T-helper 1 cell treated with Interleukin-12 subunit alpha and Interleukin-12 subunit beta and Interleukin-4 antibody, amounts not matched to agents 30 ng/mL and 1 ng/mL, for 36 hours (primary cell): ENCODE measurements at regions not wholly inside any gene's neighbourhood (a gene's known extent, or its start where the extent isn't known, plus 50 kb on each side); places are given as distances from the start of the nearest gene placed in this dataset.

Experiments used
- intact Hi-C: fragments of 100-400 bp; cut with micrococcal nuclease; formaldehyde crosslinking; loops from one replicate; pipeline ENCODE4 v1.15.1; 2024

DNA sequence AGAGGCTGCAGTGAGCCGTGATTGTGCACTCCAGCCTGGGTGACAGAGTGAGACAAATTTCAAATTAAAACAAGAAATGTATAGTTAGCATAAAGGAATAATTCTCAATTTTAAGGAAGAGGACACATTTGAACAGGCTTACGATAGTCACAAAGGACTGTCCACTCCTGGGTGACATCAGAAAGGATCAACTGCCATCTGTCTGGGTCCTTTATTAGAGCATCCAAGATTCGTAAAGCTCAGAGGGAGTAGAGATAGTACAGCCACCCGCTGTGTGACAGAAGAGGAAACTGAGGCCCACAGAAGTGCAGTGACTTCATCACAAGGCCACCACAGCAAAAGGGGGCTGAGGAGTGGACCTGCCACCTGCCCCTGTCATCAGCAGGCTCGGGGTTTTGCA, 149.3 kb upstream of the RBPJ start:
- intact Hi-C loops: no loop called here

DNA sequence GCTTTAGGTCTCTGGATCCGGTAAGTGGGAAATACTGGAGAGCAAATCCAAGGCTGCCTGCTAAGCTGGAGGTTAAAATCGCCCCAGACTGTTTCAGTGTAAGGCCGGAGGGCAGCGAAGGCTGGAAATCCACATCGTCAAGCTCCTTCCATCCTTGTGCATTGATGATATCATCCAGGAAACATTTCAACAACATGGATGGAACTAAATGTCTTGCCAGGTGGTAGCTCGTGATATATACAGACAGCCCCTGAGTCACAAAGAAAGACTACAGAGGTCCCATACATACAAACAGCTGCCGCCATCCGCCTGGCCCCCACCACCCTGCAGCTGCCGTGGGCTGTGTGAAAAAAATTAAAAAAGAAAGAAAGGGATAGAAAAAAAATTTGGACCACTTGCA, 148.9 kb upstream of the RBPJ start:
- intact Hi-C loops: no loop called here

DNA sequence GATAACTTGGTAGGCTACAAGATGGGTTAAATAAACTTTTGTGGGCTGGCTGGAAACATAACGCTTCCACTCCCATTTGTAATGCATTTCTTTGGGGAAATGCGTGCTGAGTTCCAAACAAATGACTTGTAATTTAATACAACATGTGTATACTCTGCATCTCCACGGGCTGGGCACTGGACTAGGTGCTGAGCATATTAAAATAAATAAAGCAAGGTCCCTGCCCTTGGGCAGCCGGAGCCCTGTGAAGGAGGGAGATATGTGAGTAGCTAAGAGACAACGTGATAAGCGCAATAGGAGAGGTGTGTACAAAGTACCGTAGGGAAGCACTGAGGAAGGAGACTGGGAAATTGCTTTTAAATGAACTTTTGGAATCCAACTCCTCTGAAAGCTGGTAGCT, 147.2 kb upstream of the RBPJ start:
- intact Hi-C loops: no loop called here

DNA sequence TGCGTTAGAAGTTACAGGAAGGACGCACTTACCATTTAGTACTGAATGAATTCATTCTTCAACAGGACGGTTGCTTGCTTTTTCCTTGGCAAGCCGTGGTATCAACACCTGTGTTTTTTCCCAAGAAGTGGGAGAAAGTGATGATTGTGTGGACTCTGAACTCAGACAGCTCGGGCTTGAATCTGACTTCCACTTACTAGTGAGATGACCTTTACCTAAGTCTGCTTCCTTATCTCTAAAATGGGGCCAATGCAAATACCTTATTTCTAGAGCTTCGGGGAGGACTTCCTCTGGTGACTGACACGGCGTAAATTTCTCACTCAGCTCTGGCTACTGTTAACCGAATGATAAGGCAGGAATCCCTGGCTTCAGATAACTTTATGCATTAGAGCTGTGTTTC, 146.8 kb upstream of the RBPJ start:
- intact Hi-C loops: no loop called here

DNA sequence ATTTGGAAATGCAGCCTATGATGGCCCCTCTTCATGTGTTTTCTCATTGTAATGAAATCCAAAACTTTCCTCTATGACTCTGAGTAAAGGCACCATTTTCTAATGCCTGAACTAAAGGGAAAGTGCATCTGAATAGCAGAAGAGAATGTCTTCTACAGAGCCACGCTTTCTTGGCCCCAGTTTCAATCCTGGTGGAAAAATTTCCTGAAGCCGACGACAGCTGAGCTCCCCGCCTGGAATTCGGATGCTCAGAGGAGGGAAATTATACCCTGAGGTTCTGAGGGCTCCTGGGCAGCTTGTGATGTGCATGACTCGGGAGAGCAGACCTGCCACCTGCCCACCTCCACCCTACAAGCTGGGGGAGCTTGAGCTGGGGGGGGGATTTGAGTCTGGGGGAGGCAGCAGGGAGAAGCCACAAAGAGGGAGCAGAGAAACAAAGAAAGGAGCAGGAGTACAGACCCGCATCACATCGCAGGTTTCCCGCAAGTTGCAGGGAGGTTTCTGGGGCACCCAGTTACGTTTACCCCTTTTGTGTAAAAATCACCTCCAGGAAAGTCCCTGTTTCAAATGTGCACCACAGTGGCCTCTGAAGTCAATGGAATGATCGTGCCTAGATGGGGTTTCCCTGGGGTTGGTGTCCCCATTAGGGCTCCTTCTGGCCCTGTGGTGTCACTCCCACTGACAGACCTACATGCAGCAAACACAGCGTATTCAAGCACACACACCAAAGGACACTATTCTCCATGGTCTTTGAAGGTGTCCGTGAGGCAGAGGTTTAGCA, 145.6 kb upstream of the RBPJ start:
- intact Hi-C loops: loop anchor here (1.0 to 5.0 kb wide), 2 partner anchors 22 to 43 kb away; no protein-coding TSS in a partner anchor

DNA sequence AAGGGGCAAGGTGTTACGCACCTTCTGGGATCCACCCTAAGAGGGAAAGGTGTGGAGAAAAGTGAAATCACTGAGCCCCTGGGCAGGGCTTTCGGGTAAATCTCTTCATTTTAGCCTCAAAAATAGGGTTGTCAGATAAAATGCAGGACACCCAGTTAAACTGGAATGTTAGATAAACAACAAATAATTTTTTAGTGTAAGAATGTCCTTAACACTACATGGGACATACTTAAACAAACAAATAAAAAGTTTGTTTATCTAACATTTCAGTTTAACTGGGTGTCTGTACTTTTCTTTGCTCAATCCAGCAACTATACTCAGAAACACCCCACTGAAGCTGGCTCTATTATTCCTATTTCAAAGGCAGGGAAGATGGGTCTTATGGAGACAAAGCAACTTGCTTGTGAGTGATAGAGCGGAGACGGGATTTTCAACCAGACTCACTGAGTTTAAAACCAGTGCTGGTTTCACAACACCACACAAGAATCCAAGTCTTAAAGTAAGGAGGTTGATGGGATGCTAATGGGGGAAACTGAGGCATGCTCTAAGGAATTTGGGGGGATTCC, 144.8 kb upstream of the RBPJ start:
- intact Hi-C loops: loop anchor here (1.0 to 5.0 kb wide), 2 partner anchors 21 to 44 kb away; no protein-coding TSS in a partner anchor

DNA sequence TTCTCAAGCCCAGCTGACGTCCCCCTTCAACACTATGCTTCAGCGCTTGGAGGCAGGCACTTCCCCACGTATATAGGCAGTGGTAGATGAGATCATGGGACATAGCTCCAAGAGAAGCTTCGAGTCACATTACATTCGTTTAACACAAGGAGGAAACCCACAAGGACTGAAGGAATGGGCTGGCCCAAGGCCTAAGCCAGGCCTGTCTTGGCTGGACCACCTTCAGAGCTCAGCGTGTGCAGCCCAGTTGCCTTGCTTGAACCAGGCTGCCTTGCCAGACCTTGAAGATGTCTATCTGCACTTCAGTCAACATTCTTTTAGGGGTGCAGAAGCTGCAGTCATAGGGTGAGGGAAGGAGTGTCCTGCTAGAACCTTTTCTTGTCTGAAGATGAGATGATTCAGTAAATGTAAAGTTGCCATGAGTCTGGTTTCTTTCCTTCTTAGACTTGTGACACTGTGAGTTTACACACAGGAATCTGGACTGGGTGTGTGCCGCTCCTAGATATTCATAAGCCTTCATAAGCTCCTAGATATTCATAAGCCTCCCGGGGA, 144.1 kb upstream of the RBPJ start:
- intact Hi-C loops: loop anchor here (5.0 kb wide), 1 partner anchor 44 kb away; no protein-coding TSS in a partner anchor

DNA sequence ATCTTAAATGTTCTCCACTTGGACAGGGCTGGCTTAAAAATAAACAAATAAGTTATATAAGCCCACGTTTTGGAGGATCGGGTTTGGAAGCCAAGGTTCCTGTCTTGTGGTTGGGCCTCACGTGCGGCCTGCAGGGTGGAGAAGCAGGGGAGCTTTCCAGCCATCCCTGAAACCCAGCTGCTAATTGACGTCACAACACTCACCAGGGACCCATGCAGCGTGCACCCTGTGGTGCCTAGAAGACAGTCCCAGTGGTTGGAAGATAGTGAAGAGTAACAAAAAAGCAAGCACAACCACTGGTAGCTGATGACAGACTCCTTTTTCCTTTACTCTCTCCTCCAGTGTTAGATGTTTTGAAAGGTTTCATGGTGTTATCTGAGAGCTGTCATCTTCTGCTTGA, 142.0 kb upstream of the RBPJ start:
- intact Hi-C loops: loop anchor here (5.0 kb wide), 1 partner anchor 47 kb away; no protein-coding TSS in a partner anchor

DNA sequence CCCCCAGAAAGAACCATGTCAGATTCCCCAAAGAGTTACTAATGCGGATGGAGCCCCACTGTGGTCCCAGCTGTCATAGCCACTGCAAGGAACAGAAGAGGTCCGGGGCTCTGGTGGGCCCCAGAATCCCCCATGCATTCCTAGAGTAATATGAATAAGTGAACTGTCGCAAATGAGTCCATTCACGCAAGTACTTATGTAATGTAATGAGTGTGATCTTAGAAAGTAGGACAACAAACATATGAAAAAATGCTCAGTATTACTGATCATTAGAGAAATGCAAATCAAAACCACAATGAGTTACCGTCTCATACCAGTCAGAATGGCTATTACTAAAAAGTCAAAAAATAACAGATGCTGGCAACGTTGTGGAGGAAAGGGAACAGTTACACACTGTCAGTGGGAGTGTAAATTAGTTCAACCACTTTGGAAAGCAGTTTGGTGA, 141.5 kb upstream of the RBPJ start:
- intact Hi-C loops: loop anchor here (5.0 kb wide), 1 partner anchor 47 kb away; no protein-coding TSS in a partner anchor

DNA sequence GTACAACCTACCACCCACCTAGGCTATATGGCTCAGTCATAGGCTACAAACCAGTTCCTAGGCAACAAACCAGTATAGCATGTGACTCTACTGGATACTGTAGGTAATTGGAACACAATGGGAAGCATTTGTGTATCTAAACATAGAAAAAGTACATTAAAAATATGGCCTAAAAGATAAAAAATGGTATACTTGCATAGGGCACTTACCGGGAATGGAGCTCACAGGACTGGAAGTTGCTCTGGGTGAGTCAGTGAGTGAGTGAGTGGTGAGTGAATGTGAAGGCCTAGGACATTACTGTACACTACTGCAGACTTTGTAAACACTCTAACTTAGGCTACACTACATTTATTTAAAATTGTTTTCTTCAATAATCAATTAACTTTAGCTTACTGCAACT, 139.2 kb upstream of the RBPJ start:
- intact Hi-C loops: no loop called here

DNA sequence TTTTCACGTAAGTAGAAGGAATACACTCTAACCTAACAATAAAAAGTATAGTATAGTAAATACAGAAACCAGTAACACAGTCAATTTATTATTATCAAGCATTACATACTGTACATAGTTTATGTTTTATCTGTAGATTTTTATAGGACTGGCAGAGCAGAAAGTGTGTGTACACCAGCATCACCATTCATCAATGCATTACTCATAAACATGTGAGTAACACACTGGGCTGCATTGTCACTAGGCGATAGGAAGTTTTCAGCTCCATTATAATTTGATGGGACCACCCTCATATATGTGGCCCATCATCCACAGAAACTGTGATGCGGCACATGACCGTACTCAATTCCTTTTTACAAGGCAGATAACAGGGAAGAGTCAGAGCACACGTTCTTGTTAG, 137.8 kb upstream of the RBPJ start:
- intact Hi-C loops: no loop called here

DNA sequence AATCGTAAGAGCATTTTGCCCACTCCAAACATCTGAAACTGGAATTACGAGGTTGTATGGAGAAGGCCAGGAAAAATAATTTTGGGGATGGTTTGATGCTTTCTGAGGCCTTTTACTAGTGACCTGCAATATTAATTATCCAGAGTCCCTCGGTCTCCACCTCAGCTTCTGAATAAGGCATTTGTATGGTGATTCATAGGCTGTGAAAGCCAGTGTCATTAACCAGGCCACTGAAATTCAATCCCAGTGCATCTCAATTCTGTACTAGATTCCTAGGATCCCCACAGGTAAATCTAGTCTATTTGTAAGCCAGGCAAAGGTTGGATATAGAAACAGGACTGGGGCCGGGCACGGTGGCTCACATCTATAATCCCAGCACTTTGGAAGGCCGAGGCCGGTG, 135.4 kb upstream of the RBPJ start:
- intact Hi-C loops: no loop called here

DNA sequence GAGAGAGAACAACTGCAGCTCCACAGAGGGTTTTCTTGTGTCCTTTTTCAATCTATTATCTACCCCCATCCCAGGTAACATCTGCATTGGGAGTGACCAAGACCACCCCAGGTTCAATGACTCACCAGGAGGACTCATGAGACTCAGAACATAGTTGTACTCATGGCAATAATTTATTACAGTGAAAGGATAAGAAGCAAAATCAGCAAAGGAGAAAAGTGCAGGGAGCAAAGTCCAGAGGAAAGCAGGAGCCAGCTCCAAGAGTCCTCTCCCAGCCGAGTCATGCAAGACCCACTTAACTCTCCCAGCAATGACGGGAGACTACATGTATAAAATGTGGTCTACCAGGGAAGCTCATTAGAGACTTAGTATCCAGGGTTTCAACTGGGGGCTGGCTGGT, 129.5 kb upstream of the RBPJ start:
- intact Hi-C loops: loop anchor here (10.0 kb wide), 2 partner anchors 693 to 957 kb away; partner anchors contain the start of gene PI4K2B

DNA sequence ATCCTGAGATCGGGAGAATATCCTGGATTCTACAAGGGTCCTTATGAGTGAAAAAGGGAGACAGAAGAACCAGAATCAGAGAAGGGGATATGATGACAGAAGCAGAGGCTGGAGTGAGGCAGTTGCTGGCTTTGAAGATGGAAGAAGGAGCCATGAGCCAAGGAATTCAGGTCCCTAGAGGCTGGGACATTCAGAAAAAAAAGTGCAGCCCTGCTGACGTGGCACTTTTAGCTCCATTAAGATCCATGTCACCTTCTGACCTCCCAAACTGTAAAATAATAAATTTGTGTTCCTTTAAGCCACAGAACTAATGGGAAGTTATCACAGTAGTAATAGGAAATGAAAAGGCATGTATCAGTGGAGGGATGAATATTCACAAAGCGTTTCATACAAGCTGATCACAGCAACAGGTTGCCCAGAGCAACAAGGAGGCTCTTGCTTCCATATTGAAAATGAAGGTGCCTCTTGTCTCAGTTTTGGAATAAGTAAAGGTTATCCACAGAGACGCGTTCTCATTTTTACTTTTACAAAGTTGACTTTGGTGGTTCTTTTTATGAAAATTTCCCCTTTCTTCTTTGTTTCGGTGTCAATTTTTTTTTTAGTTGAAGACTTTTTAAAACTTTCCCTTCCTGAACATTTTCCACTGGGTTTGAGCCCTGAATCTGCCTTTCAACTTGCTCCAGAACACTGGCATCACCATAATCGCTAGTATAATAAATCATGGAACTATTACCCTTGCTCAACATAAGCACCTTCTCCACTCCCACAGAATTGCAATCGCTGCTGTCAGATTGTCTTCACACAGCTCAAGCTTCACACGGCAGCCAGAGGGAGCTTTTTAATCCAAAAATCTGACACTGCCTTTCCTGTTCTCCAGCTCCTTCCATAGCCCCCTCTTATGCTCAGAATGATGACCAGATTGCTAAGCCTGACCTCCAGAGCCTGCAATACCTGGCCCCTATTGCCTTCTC, 127.6 kb upstream of the RBPJ start:
- intact Hi-C loops: loop anchor here (10.0 kb wide), 2 partner anchors 692 to 958 kb away; partner anchors contain the start of gene PI4K2B

DNA sequence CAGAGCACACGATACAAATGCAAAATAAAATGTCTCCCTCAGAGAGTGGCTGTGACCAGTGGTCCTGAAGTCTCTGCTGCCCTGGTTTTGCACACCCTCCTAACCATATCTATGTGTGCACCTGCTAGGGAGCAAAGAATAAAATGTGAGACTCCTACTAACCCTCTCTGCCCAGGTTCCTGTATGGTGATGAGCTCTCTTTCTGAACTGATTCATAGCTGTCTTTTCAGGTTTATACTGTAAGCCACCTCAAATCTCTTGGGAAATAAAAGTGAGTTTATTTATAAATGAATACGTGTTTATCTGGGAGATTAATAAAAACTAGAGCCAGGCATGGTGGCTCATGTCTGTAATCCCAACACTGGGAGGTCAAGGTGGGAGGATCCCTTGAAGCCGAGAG, 126.0 kb upstream of the RBPJ start:
- intact Hi-C loops: loop anchor here (10.0 kb wide), 2 partner anchors 690 to 960 kb away; partner anchors contain the start of gene PI4K2B

DNA sequence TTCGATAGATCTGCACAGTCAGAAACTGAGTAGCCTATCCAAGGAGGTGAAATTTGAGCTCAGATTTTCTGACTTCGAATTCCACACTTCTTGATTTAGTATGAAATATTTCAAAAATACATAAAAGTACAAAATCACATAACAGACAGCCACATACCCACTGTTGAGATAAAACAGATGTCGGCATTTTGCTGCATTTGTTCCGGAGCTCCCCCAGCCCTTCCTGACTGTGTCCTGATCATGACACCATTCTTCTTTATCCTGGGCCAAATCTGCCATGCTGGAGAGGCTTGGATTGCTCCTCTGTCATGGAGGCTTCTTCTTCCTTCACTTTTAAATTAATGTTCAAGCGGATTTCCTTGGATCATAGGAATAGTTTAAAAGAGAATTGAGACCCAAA, 124.2 kb upstream of the RBPJ start:
- intact Hi-C loops: loop anchor here (2.0 to 10.0 kb wide), 4 partner anchors 214 to 962 kb away; partner anchors contain the start of genes PI4K2B and SMIM20

DNA sequence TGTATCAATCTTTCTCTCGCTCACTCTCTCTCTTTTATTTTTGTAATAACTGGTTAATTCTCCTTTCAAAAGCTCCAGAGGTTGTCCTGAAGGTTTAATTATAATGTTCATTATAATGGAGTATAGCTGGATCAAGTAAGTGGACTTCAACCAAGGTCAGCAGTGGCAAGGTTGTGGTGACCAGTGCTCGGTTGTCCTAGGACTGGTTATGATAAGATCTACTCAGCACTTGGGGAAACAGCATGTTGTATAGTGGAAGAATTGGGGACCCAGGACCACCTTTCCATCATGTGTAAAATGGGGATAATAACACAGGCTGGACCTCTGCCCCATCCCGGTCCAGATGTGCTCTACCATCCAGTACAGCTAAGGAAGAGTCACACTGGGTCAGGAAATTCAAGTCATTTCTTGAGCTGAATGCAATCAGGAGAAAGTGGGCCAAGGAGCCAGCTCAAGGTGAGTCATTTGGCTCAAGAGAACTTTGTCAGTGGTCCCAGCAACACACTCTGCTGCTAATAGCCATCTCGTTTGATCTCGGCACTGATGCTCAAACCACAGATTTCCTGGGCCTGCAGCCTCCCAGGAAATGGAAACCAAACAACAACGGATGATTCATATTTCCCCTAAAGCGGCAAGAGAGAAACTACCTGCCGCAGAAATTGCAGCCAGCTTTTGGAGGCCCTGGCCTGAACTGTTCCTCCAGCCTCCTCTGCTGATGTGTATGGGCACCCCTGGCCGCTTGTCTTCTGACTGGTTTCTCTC, 123.6 kb upstream of the RBPJ start:
- intact Hi-C loops: loop anchor here (1.0 to 10.0 kb wide), 10 partner anchors 22 to 962 kb away; partner anchors contain the start of genes PI4K2B and SMIM20

DNA sequence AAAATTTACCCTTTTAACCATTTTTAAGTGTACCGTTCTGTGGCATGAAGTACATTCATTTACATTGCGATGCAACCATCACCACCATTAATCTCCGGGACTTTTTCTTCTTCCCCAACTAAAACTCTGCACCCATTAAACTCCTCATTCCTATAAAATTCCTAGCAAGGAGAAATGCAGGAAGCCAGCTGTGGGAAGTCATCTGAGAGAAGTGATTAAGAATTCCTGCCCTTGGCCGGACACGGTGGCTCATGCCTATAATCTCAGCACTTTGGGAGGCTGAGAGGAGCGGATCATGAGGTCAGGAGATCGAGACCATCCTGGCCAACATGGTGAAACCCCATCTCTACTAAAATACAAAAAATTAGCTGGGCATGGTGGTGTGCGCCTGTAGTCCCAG, 121.9 kb upstream of the RBPJ start:
- intact Hi-C loops: loop anchor here (10.0 kb wide), 2 partner anchors 686 to 964 kb away; partner anchors contain the start of gene PI4K2B

DNA sequence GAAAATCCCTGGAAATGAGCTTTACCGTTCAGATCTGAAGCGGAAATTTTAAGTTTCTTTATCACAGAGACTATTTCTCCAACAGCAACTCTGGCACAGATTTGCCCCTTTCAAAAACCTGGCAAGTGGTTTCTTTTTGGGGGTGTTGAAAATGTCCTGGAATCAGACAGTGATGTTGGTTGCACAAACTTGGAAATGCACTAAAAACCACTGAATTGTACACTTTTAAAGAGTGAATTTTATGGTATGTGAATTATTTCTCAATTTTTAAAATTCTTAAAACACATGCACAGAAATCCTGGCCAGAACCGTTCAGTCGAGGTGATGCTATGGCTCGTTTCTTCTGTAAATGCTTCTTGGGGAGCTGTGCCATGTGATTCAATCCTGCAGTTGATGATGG, 121.2 kb upstream of the RBPJ start:
- intact Hi-C loops: loop anchor here (10.0 kb wide), 2 partner anchors 685 to 965 kb away; partner anchors contain the start of gene PI4K2B

DNA sequence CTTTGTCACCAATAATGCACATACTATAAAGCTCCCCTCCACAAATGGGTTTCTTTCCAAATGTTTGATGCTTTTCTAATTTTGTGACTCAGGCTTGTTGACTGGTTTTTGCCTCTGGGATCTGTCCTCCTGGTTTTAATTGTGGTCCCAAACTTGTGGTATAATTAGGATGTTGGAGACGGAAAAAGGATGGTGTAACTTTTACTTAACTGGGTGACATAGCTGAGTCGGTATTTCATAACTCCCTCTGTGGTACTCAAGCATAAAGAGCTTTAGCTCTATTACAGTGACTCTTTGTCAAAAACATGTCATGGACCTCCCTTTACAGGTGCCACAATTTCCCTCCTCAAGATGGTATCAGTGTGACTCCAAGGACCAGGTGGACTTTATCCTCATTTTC, 119.7 kb upstream of the RBPJ start:
- intact Hi-C loops: loop anchor here (10.0 kb wide), 1 partner anchor 384 kb away; the partner anchor contains the start of gene TBC1D19
